H7 (cell line): ENCODE measurements at regions not wholly inside any gene's neighbourhood (a gene's known extent, or its start where the extent isn't known, plus 50 kb on each side); places are given as distances from the start of the nearest gene placed in this dataset.
"Not testable (repeated sequence)": the region's sequence is repeated elsewhere in the genome, so short reads cannot be mapped to it uniquely, and the experiment has no call there.

Experiments used
- DNase-seq: peaks from one replicate; pipeline ENCODE4 v3.0.0; 2012
- H3K27me3 ChIP-seq: 2 replicates; pipeline ENCODE4 v1.6.0; 2011; ENCODE audit warnings: mild to moderate bottlenecking, low read length; ENCODE audit not compliant: control insufficient read depth, insufficient read depth
- H3K36me3 ChIP-seq: replicated peaks from 2 replicates; pipeline ENCODE4 v1.5.1; 2011; ENCODE audit warnings: low read length; ENCODE audit not compliant: control insufficient read depth, insufficient read depth
- H3K4me3 ChIP-seq: 2 replicates; pipeline ENCODE4 v1.5.1; 2011; ENCODE audit warnings: low read depth, mild to moderate bottlenecking, control low read depth, low read length, moderate library complexity; ENCODE audit not compliant: insufficient read depth

- no peaks in the 10 kb centered on the region for H3K27me3 ChIP-seq
- no peaks in the 10 kb centered on the region for H3K36me3 ChIP-seq
- peak; percentile 19 for DNase-seq
- H3K4me3 ChIP-seq = no peak overlapping the region
Measured at GRCh38 chr13:59261928-59262488, 901.7 kb downstream of the DIAPH3 start.

- DNase-seq = no peak
- H3K4me3 ChIP-seq = no peak overlapping the region
- no peaks in the 10 kb centered on the region for H3K27me3 ChIP-seq
Measured at GRCh38 chr13:59263531-59263930, 900.2 kb downstream of the DIAPH3 start.

GRCh38 chr13:59266478-59267063, 897.2 kb downstream of the DIAPH3 start:
- no peaks in the 10 kb centered on the region for H3K27me3 ChIP-seq
- H3K36me3 ChIP-seq = no peaks in the 10 kb centered on the region
- no peak overlapping the region for H3K4me3 ChIP-seq
- DNase-seq = no peak

More at GRCh38 chr13:59263531-59263930, 900.2 kb downstream of the DIAPH3 start:
- no peaks in the 10 kb centered on the region for H3K36me3 ChIP-seq

- Histone ChIP-seq H3K27me3 (no peaks in the 10 kb centered on the region), H3K36me3 (no peaks in the 10 kb centered on the region), H3K4me3 (no peak overlapping the region)
- DNase-seq = no peak
Measured at GRCh38 chr13:59269476-59269875, 894.3 kb downstream of the DIAPH3 start.

GRCh38 chr13:59270327-59270726, 893.4 kb downstream of the DIAPH3 start:
- DNase-seq = no peak
- Histone ChIP-seq H3K27me3 (no peaks in the 10 kb centered on the region), H3K4me3 (no peak overlapping the region), H3K36me3 (no peaks in the 10 kb centered on the region)

- no peaks in the 10 kb centered on the region for H3K36me3 ChIP-seq
- no peak overlapping the region for H3K4me3 ChIP-seq
- no peak for DNase-seq
- H3K27me3 ChIP-seq = peaks cover 2% of the 10 kb centered on the region
Measured at GRCh38 chr13:59274958-59275727, 888.6 kb downstream of the DIAPH3 start.

- DNase-seq = no peak
- Histone ChIP-seq H3K4me3 (no peak overlapping the region), H3K27me3 (peaks cover 7% of the 10 kb centered on the region), H3K36me3 (no peaks in the 10 kb centered on the region)
Measured at GRCh38 chr13:59276436-59276835, 887.3 kb downstream of the DIAPH3 start.

GRCh38 chr13:59277106-59277505, 886.6 kb downstream of the DIAPH3 start:
- Histone ChIP-seq H3K27me3 (peaks cover 7% of the 10 kb centered on the region), H3K36me3 (no peaks in the 10 kb centered on the region), H3K4me3 (no peak overlapping the region)
- no peak for DNase-seq

GRCh38 chr13:59279028-59279427, 884.7 kb downstream of the DIAPH3 start:
- no peak for DNase-seq
- H3K4me3 ChIP-seq = no peak overlapping the region
- no peaks in the 10 kb centered on the region for H3K36me3 ChIP-seq
- peaks cover 13% of the 10 kb centered on the region for H3K27me3 ChIP-seq

- Histone ChIP-seq H3K36me3 (no peaks in the 10 kb centered on the region), H3K4me3 (no peak overlapping the region), H3K27me3 (peaks cover 13% of the 10 kb centered on the region)
- no peak for DNase-seq
Measured at GRCh38 chr13:59279576-59279975, 884.2 kb downstream of the DIAPH3 start.

GRCh38 chr13:59280297-59280696, 883.4 kb downstream of the DIAPH3 start:
- no peak overlapping the region for H3K4me3 ChIP-seq
- peaks cover 13% of the 10 kb centered on the region for H3K27me3 ChIP-seq
- no peak for DNase-seq
- H3K36me3 ChIP-seq = no peaks in the 10 kb centered on the region

GRCh38 chr13:59281453-59281852, 882.3 kb downstream of the DIAPH3 start:
- Histone ChIP-seq H3K4me3 (no peak overlapping the region), H3K36me3 (no peaks in the 10 kb centered on the region), H3K27me3 (peaks cover 13% of the 10 kb centered on the region)
- DNase-seq = no peak

- H3K27me3 ChIP-seq, DNase-seq, H3K4me3 ChIP-seq, H3K36me3 ChIP-seq: not testable (repeated sequence)
Measured at GRCh38 chr13:59292240-59292639, 871.5 kb downstream of the DIAPH3 start.

- DNase-seq = no peak
- Histone ChIP-seq H3K36me3 (no peaks in the 10 kb centered on the region), H3K4me3 (no peak overlapping the region), H3K27me3 (no peaks in the 10 kb centered on the region; the same call in 1 of the 2 replicates)
Measured at GRCh38 chr13:59299584-59299983, 864.1 kb downstream of the DIAPH3 start.
